GM04504 (cell line): ENCODE measurements at regions not wholly inside any gene's neighbourhood (a gene's known extent, or its start where the extent isn't known, plus 50 kb on each side); places are given as distances from the start of the nearest gene placed in this dataset.
"Not testable (repeated sequence)": the region's sequence is repeated elsewhere in the genome, so short reads cannot be mapped to it uniquely, and the experiment has no call there.

Experiments used
- DNase-seq: peaks from one replicate; pipeline ENCODE4 v3.0.0-alpha.2; 2012; ENCODE audit warnings: low read depth

GRCh38 chr6:121873595-121873994 lies 438.1 kb downstream of the GJA1 start:
- DNase-seq = no peak

- no peak for DNase-seq
These were observed 441.3 kb downstream of the GJA1 start for GRCh38 chr6:121876721-121877120.

GRCh38 chr6:121879149-121879548 lies 443.7 kb downstream of the GJA1 start:
- no peak for DNase-seq

- no peak for DNase-seq
These were observed 445.4 kb downstream of the GJA1 start for GRCh38 chr6:121880831-121881230.

GRCh38 chr6:121881974-121882667 lies 446.7 kb downstream of the GJA1 start:
- peak; percentile 90 for DNase-seq

GRCh38 chr6:121884091-121884490 lies 448.6 kb downstream of the GJA1 start:
- DNase-seq = no peak

- no peak for DNase-seq
These were observed 449.2 kb downstream of the GJA1 start for GRCh38 chr6:121884620-121885019.

GRCh38 chr6:121885399-121886152 lies 450.1 kb downstream of the GJA1 start:
- DNase-seq = no peak

- no peak for DNase-seq
These were observed 450.9 kb downstream of the GJA1 start for GRCh38 chr6:121886223-121886830.

- no peak for DNase-seq
These were observed 452.3 kb downstream of the GJA1 start for GRCh38 chr6:121887724-121888123.

GRCh38 chr6:121890307-121890910 lies 455.0 kb downstream of the GJA1 start:
- no peak for DNase-seq

GRCh38 chr6:121895731-121896130 lies 460.3 kb downstream of the GJA1 start:
- DNase-seq = not testable (repeated sequence)

GRCh38 chr6:121896363-121896762 lies 460.9 kb downstream of the GJA1 start:
- no peak for DNase-seq

- DNase-seq = no peak
These were observed 461.3 kb downstream of the GJA1 start for GRCh38 chr6:121896771-121897170.

- DNase-seq = no peak
These were observed 461.9 kb downstream of the GJA1 start for GRCh38 chr6:121897337-121897760.

GRCh38 chr6:121901432-121901831 lies 466.0 kb downstream of the GJA1 start:
- no peak for DNase-seq

- no peak for DNase-seq
These were observed 469.1 kb downstream of the GJA1 start for GRCh38 chr6:121904559-121904958.

GRCh38 chr6:121912905-121913304 lies 477.5 kb downstream of the GJA1 start:
- DNase-seq = no peak

- DNase-seq = no peak
These were observed 481.9 kb downstream of the GJA1 start for GRCh38 chr6:121917263-121917829.

- DNase-seq = no peak
These were observed 481.5 kb upstream of the HSF2 start for GRCh38 chr6:121917834-121918559.

GRCh38 chr6:121920616-121921015 lies 478.8 kb upstream of the HSF2 start:
- no peak for DNase-seq

GRCh38 chr6:121925024-121925423 lies 474.4 kb upstream of the HSF2 start:
- no peak for DNase-seq
